Parathyroid adenoma (tissue), 2 donors: ENCODE measurements at regions not wholly inside any gene's neighbourhood (a gene's known extent, or its start where the extent isn't known, plus 50 kb on each side); places are given as distances from the start of the nearest gene placed in this dataset.

Experiments used
- H2AFZ ChIP-seq: fragments of 300-600 bp; sonication (generic); one replicate; pipeline ENCODE4 v1.7.0; 2017; ENCODE audit warnings: antibody characterized with exemption, mild to moderate bottlenecking
- H3K27ac ChIP-seq: fragments of 300-600 bp; sonication (generic); one replicate; pipeline ENCODE4 v1.7.0; 2017
- H3K27me3 ChIP-seq: fragments of 300-600 bp; sonication (generic); one replicate; pipeline ENCODE4 v1.7.0; 2017; ENCODE audit warnings: low read length; ENCODE audit not compliant: control insufficient read depth, insufficient read depth
- H3K36me3 ChIP-seq: fragments of 300-600 bp; sonication (generic); one replicate; pipeline ENCODE4 v1.7.0; 2017; ENCODE audit warnings: low read length; ENCODE audit not compliant: control insufficient read depth, insufficient read depth
- H3K4me1 ChIP-seq: fragments of 300-600 bp; sonication (generic); one replicate; pipeline ENCODE4 v1.7.0; 2017; ENCODE audit warnings: control low read depth
- H3K4me2 ChIP-seq: fragments of 300-600 bp; sonication (generic); one replicate; pipeline ENCODE4 v1.7.0; 2017; ENCODE audit warnings: low read length
- H3K4me3 ChIP-seq: fragments of 300-600 bp; sonication (generic); one replicate; pipeline ENCODE4 v1.7.0; 2017; ENCODE audit warnings: low read depth, low read length
- H3K79me2 ChIP-seq: fragments of 300-600 bp; sonication (generic); one replicate; pipeline ENCODE4 v1.7.0; 2017; ENCODE audit warnings: control low read depth
- H3K9ac ChIP-seq: fragments of 300-600 bp; sonication (generic); one replicate; pipeline ENCODE4 v1.7.0; 2017; ENCODE audit warnings: mild to moderate bottlenecking
- H3K9me3 ChIP-seq: fragments of 300-600 bp; sonication (generic); one replicate; pipeline ENCODE4 v1.7.0; 2017; ENCODE audit warnings: low read length; ENCODE audit not compliant: control insufficient read depth
- TF ChIP-seq, protein P1 (sequence below): fragments of 300-600 bp; sonication (generic); IDR thresholded peaks from one replicate; pipeline ENCODE4 v1.7.0; 2017; ENCODE audit warnings: antibody characterized with exemption, mild to moderate bottlenecking
- donor health status: primary hyperparathyroidism.

DNA sequence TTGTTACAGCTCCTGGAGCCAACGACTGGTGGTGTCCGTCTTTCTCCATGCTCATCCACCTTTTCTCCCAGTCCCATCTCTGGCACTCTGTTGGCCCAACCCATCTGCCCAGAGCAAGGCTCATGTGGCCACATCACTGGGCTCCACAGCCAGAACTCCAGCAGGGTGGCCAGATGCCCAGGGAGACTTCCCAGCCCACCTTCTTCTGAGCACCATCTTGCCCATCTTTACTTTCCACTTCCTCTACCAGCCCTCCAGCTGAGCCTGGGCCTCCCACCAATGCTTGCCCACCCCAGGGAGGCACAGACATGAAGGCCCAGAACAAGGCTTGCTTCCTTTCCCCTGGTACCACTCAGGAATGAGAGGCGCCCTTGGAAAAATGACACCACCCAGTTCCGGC is 116.8 kb downstream of the BUD13 start:
- Histone ChIP-seq H3K36me3 (no peaks in the 10 kb centered on the region), H3K4me1 (no peaks in the 10 kb centered on the region), H3K9me3 (no peaks in the 10 kb centered on the region), H3K9ac (no peak overlapping the region), H3K4me3 (no peak overlapping the region), H3K79me2 (no peaks in the 10 kb centered on the region), H3K27ac (no peak overlapping the region), H3K27me3 (no peaks in the 10 kb centered on the region), H2AFZ (no peak overlapping the region), H3K4me2 (no peak overlapping the region)
- TF ChIP-seq, protein P1, sequence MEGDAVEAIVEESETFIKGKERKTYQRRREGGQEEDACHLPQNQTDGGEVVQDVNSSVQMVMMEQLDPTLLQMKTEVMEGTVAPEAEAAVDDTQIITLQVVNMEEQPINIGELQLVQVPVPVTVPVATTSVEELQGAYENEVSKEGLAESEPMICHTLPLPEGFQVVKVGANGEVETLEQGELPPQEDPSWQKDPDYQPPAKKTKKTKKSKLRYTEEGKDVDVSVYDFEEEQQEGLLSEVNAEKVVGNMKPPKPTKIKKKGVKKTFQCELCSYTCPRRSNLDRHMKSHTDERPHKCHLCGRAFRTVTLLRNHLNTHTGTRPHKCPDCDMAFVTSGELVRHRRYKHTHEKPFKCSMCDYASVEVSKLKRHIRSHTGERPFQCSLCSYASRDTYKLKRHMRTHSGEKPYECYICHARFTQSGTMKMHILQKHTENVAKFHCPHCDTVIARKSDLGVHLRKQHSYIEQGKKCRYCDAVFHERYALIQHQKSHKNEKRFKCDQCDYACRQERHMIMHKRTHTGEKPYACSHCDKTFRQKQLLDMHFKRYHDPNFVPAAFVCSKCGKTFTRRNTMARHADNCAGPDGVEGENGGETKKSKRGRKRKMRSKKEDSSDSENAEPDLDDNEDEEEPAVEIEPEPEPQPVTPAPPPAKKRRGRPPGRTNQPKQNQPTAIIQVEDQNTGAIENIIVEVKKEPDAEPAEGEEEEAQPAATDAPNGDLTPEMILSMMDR, result no peak

- H3K27me3 ChIP-seq, result no peaks in the 10 kb centered on the region
- H3K9ac ChIP-seq, result no peak overlapping the region
- H3K36me3 ChIP-seq, result no peaks in the 10 kb centered on the region
- TF ChIP-seq, protein P1, result no peak
- no peak overlapping the region for H2AFZ ChIP-seq
- H3K4me3 ChIP-seq, result no peak overlapping the region
- no peaks in the 10 kb centered on the region for H3K4me1 ChIP-seq
- H3K9me3 ChIP-seq, result no peaks in the 10 kb centered on the region
- no peaks in the 10 kb centered on the region for H3K79me2 ChIP-seq
- no peak overlapping the region for H3K27ac ChIP-seq
- H3K4me2 ChIP-seq, result no peak overlapping the region
Measured at GRCh38 chr11:116654526-116654925, 118.3 kb downstream of the BUD13 start.

GRCh38 chr11:116653206-116653605 is 119.6 kb downstream of the BUD13 start:
- H3K4me1 ChIP-seq, result no peaks in the 10 kb centered on the region
- no peak overlapping the region for H3K9ac ChIP-seq
- H3K36me3 ChIP-seq, result no peaks in the 10 kb centered on the region
- no peaks in the 10 kb centered on the region for H3K27me3 ChIP-seq
- no peak overlapping the region for H2AFZ ChIP-seq
- no peaks in the 10 kb centered on the region for H3K79me2 ChIP-seq
- H3K27ac ChIP-seq, result no peak overlapping the region
- H3K4me2 ChIP-seq, result no peak overlapping the region
- no peaks in the 10 kb centered on the region for H3K9me3 ChIP-seq
- no peak overlapping the region for H3K4me3 ChIP-seq
- TF ChIP-seq, protein P1, result no peak

DNA sequence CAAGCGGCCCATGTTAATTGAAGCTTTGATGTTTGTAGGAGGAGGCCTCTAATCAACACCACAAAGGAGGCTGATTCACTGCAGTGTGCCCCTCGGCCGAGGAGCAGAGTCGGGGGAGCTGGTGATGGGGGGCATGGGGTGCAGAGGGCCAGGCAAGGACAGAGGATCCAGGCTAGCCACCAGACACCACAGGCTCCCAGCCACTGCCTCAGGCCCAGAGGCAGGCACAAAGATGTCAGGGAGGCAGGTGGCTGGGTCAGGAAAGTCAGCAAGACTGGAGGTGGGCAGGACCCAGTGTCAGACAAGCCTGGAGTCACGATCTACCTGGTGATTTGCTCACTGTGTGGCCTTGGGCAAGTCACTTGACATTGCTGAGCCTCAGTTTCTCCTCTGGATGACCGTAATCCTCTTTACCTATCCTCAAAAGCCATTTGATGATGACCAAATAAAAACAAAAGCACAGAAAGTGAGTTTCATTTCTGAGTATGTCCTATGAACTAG is 121.0 kb downstream of the BUD13 start:
- Histone ChIP-seq H3K9ac (no peak overlapping the region), H3K4me1 (no peaks in the 10 kb centered on the region), H3K9me3 (no peaks in the 10 kb centered on the region), H3K79me2 (no peaks in the 10 kb centered on the region), H3K4me2 (no peak overlapping the region), H3K27ac (no peak overlapping the region), H3K36me3 (no peaks in the 10 kb centered on the region), H3K27me3 (no peaks in the 10 kb centered on the region), H2AFZ (no peak overlapping the region), H3K4me3 (no peak overlapping the region)
- TF ChIP-seq, protein P1, result no peak

DNA sequence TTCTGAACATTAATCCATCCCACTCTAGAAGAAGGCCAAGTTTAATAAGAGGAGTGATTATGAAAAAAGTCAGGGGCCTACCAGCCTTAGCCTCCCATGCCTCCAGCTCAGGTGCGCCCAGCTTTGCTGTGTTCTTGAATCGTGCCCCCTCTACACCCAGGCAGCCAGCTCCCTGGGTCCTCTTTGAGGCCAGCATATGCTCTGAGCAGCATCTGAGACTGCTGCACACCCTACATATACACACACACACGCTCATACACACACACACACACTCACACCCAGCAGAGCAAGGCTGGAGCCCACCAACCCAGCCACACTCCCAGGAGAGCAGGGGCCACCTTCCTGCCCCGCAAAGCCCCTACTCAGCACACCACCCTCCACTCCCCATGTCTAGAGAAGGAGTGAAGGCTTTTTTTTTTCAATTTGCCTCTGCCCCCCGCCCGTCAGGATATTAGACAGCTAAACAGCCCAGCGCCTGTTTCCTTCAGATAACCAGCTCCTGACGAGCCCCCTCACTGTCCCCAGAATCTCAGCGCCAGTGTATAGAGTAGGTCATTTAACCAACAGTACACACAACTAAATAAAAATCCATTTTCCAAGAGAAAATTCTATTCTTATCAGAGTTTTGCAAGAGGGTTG is 121.6 kb downstream of the BUD13 start:
- Histone ChIP-seq H3K4me1 (no peaks in the 10 kb centered on the region), H2AFZ (no peak overlapping the region), H3K4me2 (no peak overlapping the region), H3K36me3 (no peaks in the 10 kb centered on the region), H3K27me3 (no peaks in the 10 kb centered on the region), H3K79me2 (no peaks in the 10 kb centered on the region), H3K9me3 (no peaks in the 10 kb centered on the region), H3K4me3 (no peak overlapping the region), H3K9ac (no peak overlapping the region), H3K27ac (no peak overlapping the region)
- TF ChIP-seq, protein P1, result no peak
